A549 (cell line): ENCODE measurements at regions not wholly inside any gene's neighbourhood (a gene's known extent, or its start where the extent isn't known, plus 50 kb on each side); places are given as distances from the start of the nearest gene placed in this dataset.

Experiments
- ATAC-seq, 2 experiments: fragments of 200-7000 bp in 1 of 2; fragments of >200 bp in 1 of 2; cut with Nextera tagmentation in 1 of 2; cut with Tn5 transposase in 1 of 2; 3 replicates each; pipeline versions ENCODE4 v1.8.0 to v1.9.1; 2018 to 2020; ENCODE audit warnings: mild to moderate bottlenecking in 1 of 2, moderate library complexity in 1 of 2
- CTCF ChIA-PET: fragments of 300-600 bp; sonication (Branson Sonifier 250); formaldehyde crosslinking; extraction: SDS; loops from one replicate; lab custom pipeline; 2021; ENCODE audit warnings: antibody characterized with exemption, inconsistent platforms; lab: Yijun Ruan, JAX
- POLR2A ChIA-PET: fragments of 350-600 bp; formaldehyde crosslinking; extraction: SDS; loops from one replicate; lab custom pipeline; 2021; ENCODE audit warnings: antibody characterized with exemption, inconsistent platforms; lab: Yijun Ruan, JAX
- DNase-seq, 2 experiments: peaks; one replicate each; pipeline versions ENCODE4 v3.0.0 to v3.0.0-alpha.2; 2011 to 2016; ENCODE audit warnings: low read depth in 1 of 2, low spot score in 1 of 2
- FAIRE-seq: peaks from 2 replicates; lab custom pipeline; 2011; peaks lifted over from hg19 to GRCh38; lab: Jason Lieb, UNC
- H3K27ac ChIP-seq, 2 experiments: fragments of >200 bp; sonication (Bioruptor Twin); formaldehyde crosslinking; 3 replicates each; pipeline ENCODE4 v1.5.1; 2016 to 2017
- H3K4me1 ChIP-seq: fragments of >200 bp; sonication (Bioruptor Twin); formaldehyde crosslinking; 3 replicates; pipeline ENCODE4 v1.6.1; 2016
- H3K4me2 ChIP-seq: fragments of >200 bp; sonication (Bioruptor Twin); formaldehyde crosslinking; 3 replicates; pipeline ENCODE4 v1.6.1; 2016
- H3K4me3 ChIP-seq: fragments of >200 bp; sonication (Bioruptor Twin); formaldehyde crosslinking; 3 replicates; pipeline ENCODE4 v1.5.1; 2016
- H3K9me3 ChIP-seq: fragments of >200 bp; sonication (Bioruptor Twin); formaldehyde crosslinking; 3 replicates; pipeline ENCODE4 v1.6.1; 2016
- BHLHE40 ChIP-seq: IDR thresholded peaks from 2 replicates; pipeline ENCODE4 v1.6.1; 2012; ENCODE audit warnings: low read depth, low read length, inconsistent platforms
- CBX8 ChIP-seq: fragments of 200-600 bp; sonication (generic); IDR thresholded peaks from 2 replicates; pipeline ENCODE4 v1.6.1; 2016
- CEBPB ChIP-seq, 2 experiments: fragments of >200 bp in 1 of 2; sonication (Bioruptor Twin) in 1 of 2; formaldehyde crosslinking in 1 of 2; IDR thresholded peaks; 2 replicates each; pipeline ENCODE4 v1.6.1; 2012 to 2016
- EP300 ChIP-seq, 2 experiments: fragments of >200 bp; sonication (Bioruptor Twin); formaldehyde crosslinking; IDR thresholded peaks; 2 replicates in 1 of 2; 3 replicates in 1 of 2; pipeline ENCODE4 v1.6.1; 2016 to 2017
- FOSL2 ChIP-seq, 2 experiments: fragments of 450-650 bp in 1 of 2; fragments of >200 bp in 1 of 2; sonication (Bioruptor Twin) in 1 of 2; formaldehyde crosslinking; IDR thresholded peaks; 2 replicates each; pipeline versions ENCODE4 v1.5.0 to v1.6.1; 2016 to 2020; ENCODE audit warnings: mild to moderate bottlenecking in 1 of 2, moderate library complexity in 1 of 2
- FOXS1 ChIP-seq: fragments of 250-450 bp; sonication (Bioruptor Pico); IDR thresholded peaks from 2 replicates; pipeline ENCODE4 v1.5.0; 2020; ENCODE audit warnings: mild to moderate bottlenecking, moderate library complexity
- GATA3 ChIP-seq: IDR thresholded peaks from 2 replicates; pipeline ENCODE4 v1.6.1; 2012; ENCODE audit warnings: borderline replicate concordance
- HEYL ChIP-seq: fragments of 250-450 bp; sonication (Bioruptor Pico); IDR thresholded peaks from 2 replicates; pipeline ENCODE4 v1.8.0; 2021; ENCODE audit warnings: mild to moderate bottlenecking, moderate library complexity
- HOXA7 ChIP-seq: fragments of 250-450 bp; sonication (Bioruptor Pico); IDR thresholded peaks from 2 replicates; pipeline ENCODE4 v1.5.0; 2020; ENCODE audit warnings: mild to moderate bottlenecking, moderate library complexity
- JUNB ChIP-seq: fragments of >200 bp; sonication (Bioruptor Twin); formaldehyde crosslinking; IDR thresholded peaks from 2 replicates; pipeline ENCODE4 v1.6.1; 2016
- NFE2L2 ChIP-seq: fragments of 150-350 bp; conservative IDR thresholded peaks from 2 replicates; pipeline ENCODE4 v1.6.1; 2014; ENCODE audit warnings: low read length
- NPAS2 ChIP-seq: fragments of 250-450 bp; sonication (Bioruptor Pico); IDR thresholded peaks from 2 replicates; pipeline ENCODE4 v1.8.0; 2022; ENCODE audit warnings: mild to moderate bottlenecking, moderate library complexity, borderline replicate concordance
- PHF8 ChIP-seq: fragments of 200-600 bp; sonication (generic); IDR thresholded peaks from 2 replicates; pipeline ENCODE4 v1.6.1; 2016; ENCODE audit warnings: low read depth, mild to moderate bottlenecking, antibody characterized with exemption, moderate library complexity, borderline replicate concordance
- RCOR1 ChIP-seq: fragments of 150-350 bp; IDR thresholded peaks from 2 replicates; pipeline ENCODE4 v1.6.1; 2014; ENCODE audit warnings: antibody characterized with exemption, low read length, low read depth
- SREBF2 ChIP-seq: fragments of 450-650 bp; IDR thresholded peaks from 2 replicates; pipeline ENCODE4 v1.6.1; 2014; ENCODE audit warnings: mild to moderate bottlenecking, moderate library complexity
- ZC3H11A ChIP-seq: fragments of 450-650 bp; IDR thresholded peaks from 2 replicates; pipeline ENCODE4 v1.6.1; 2014; ENCODE audit warnings: antibody characterized with exemption, mild to moderate bottlenecking
- ZFP36 ChIP-seq: fragments of 450-650 bp; IDR thresholded peaks from 2 replicates; pipeline ENCODE4 v1.6.1; 2014; ENCODE audit warnings: borderline replicate concordance; ENCODE audit not compliant: partially characterized antibody
- ZSCAN20 ChIP-seq: fragments of 250-450 bp; sonication (Bioruptor Pico); IDR thresholded peaks from 2 replicates; pipeline ENCODE4 v1.8.0; 2022; ENCODE audit warnings: mild to moderate bottlenecking, moderate library complexity
- WGBS: methylation state at CpG from one replicate; pipeline ENCODE4 v1.1.6; 2017; ENCODE audit errors: missing lambda C conversion rate; 5-methylcytosine and 5-hydroxymethylcytosine counted together
- TF ChIP-seq, protein P1 (sequence below): fragments of 200-600 bp; sonication (generic); IDR thresholded peaks from 2 replicates; pipeline ENCODE4 v1.6.1; 2016; ENCODE audit warnings: antibody characterized with exemption, mild to moderate bottlenecking, moderate library complexity
- TF ChIP-seq, protein P2 (sequence below): fragments of >200 bp; sonication (Bioruptor Twin); formaldehyde crosslinking; IDR thresholded peaks from 3 replicates; pipeline ENCODE4 v1.5.1; 2016

DNA sequence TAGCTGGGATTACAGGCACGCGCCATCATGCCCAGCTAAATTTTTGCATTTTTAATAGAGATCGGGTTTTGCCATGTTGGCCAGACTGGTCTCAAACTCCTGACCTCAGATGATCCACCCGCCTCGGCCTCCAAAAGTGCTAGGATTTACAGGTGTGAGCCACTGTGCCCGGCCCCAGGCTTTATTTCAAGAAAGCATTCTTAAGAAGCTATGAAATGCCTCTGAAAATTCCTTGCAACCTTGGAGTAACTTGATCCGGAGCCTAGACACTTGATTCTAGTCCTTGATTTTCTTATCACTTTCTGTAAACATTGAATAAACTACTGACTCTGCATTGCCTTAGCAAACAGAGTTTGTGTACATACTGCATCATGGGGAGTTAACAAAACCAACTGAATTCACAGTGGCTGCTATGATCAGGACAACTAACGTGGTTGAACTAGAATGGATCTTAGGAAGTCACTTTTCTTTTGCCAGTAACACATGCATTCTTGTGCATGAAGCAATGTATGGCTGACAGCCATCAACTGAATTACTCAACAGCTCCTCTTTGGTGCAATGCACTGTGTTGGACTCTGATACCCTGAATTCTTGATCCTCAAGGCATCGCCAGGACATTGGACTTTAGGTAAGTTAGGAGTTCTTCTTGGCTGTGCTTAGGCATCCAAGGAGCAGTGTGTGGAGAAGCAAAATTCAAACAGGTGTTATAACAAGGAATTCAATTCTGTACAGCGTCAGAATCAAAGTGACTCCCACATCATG is 102.8 kb upstream of the TMEM170B start (continued):
- TF ChIP-seq ZC3H11A = no peak

DNA sequence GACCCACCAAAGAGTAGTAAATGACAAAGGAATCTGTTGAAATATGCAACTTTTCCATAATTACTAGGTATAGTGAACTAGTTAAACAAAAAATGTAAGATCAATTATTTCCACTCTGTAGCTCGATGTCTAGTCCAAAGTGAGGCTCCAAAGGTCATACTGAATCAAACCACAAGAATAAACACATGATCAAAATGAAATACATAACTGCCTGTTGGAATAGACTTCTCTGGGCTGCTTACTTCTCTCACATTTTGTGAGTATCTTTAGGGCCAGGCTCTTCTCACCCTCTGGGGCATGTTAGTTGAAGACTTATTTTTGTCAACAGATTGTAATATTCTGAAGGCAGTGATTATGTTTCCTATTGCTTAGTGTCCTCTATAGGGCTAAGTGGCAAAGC is 103.7 kb upstream of the TMEM170B start:
- DNase-seq (no peak), FAIRE-seq (no peak), ATAC-seq (peak in 1 of 2 experiments; percentile 7; a peak in 3 of 6 replicates)
- peak overlapping the region; percentile 89 to 92 for H3K27ac ChIP-seq
- no peak overlapping the region for H3K4me3 ChIP-seq
- CTCF ChIA-PET = interaction anchor here (1.0 to 6.0 kb wide), 3 partner anchors 9 to 62 kb away, joined by 3 to 33 read pairs (median 6); no protein-coding TSS in a partner anchor
- H3K4me1 ChIP-seq = peaks cover 67% of the 10 kb centered on the region
- WGBS = 0% methylated on average over 1 of the region's 1 CpG
- POLR2A ChIA-PET = interaction anchor here (1.0 to 3.6 kb wide), 2 partner anchors 118 to 202 kb away, joined by 3 to 25 read pairs; partner anchors contain the start of gene NEDD9
- no peak for TF ChIP-seq RCOR1
- TF ChIP-seq CBX8 = no peak
- TF ChIP-seq PHF8 = no peak
- TF ChIP-seq NPAS2 (CRISPR knock-in tag) = no peak
- TF ChIP-seq HOXA7 (CRISPR knock-in tag) = no peak
- TF ChIP-seq, protein P1, sequence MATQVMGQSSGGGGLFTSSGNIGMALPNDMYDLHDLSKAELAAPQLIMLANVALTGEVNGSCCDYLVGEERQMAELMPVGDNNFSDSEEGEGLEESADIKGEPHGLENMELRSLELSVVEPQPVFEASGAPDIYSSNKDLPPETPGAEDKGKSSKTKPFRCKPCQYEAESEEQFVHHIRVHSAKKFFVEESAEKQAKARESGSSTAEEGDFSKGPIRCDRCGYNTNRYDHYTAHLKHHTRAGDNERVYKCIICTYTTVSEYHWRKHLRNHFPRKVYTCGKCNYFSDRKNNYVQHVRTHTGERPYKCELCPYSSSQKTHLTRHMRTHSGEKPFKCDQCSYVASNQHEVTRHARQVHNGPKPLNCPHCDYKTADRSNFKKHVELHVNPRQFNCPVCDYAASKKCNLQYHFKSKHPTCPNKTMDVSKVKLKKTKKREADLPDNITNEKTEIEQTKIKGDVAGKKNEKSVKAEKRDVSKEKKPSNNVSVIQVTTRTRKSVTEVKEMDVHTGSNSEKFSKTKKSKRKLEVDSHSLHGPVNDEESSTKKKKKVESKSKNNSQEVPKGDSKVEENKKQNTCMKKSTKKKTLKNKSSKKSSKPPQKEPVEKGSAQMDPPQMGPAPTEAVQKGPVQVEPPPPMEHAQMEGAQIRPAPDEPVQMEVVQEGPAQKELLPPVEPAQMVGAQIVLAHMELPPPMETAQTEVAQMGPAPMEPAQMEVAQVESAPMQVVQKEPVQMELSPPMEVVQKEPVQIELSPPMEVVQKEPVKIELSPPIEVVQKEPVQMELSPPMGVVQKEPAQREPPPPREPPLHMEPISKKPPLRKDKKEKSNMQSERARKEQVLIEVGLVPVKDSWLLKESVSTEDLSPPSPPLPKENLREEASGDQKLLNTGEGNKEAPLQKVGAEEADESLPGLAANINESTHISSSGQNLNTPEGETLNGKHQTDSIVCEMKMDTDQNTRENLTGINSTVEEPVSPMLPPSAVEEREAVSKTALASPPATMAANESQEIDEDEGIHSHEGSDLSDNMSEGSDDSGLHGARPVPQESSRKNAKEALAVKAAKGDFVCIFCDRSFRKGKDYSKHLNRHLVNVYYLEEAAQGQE = no peak
- H3K9me3 ChIP-seq = peaks cover 5% of the 10 kb centered on the region
- H3K4me2 ChIP-seq = peak overlapping the region; percentile 72

DNA sequence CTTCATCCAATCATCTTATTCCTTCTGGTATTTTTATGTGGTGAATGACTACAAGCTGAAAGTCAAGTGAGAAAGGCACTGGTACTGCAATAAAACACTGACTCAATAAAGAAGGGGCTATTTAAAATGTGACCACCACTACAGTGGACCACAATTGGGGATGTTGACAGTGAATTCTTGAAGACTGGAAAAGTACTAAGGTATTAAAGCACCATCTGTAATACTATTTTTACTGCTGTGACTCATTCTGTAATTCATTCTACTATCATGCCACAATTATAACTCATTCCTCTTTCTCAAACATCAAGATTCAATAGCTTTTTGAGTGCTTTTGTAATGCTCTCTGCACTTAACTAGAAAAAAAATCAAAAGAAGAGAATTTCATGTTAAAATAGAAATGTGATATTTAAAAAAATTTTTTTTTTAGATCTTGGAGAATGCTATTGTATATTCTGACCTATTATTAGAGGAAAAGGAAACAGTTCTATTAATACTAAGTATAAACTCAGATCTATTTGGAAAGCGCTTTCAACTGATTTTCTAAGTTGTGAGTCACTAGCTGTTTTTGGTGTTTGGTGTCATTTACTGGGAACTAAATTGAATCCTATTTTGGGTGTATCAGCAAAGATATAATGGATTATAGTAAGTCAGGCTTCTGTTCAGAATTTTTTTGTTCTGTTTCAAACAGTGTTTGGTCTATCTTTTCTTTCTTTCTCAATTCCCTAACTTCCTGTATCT is 104.7 kb upstream of the TMEM170B start:
- CTCF ChIA-PET = interaction anchor here (1.3 to 6.0 kb wide), 4 partner anchors 13 to 218 kb away, joined by 3 to 33 read pairs (median 3); no protein-coding TSS in a partner anchor
- WGBS = 34% methylated on average over 1 of the region's 1 CpG
- H3K4me1 ChIP-seq = peaks cover 73% of the 10 kb centered on the region
- FAIRE-seq (no peak), DNase-seq (peak in 1 of 2 experiments; percentile 15)
- peaks cover 5% of the 10 kb centered on the region for H3K9me3 ChIP-seq
- POLR2A ChIA-PET = interaction anchor here (0.6 to 3.6 kb wide), 4 partner anchors 117 to 226 kb away, joined by 3 to 25 read pairs (median 4); partner anchors contain the start of gene NEDD9
- H3K4me2 ChIP-seq = peak overlapping the region; percentile 72
- TF ChIP-seq GATA3 (peak; percentile 35; the same call in 1 of the 2 replicates), RCOR1 (no peak), FOSL2 (IDR thresholded peaks at IDR 0.05) (peak; percentile 76), FOSL2 (CRISPR knock-in tag; IDR thresholded peaks at IDR 0.05) (peak; percentile 85), SREBF2 (no peak), JUNB (peak; percentile 88), CEBPB (IDR thresholded peaks at IDR 0.05) (peak in 1 of 2 experiments; percentile 24; a peak in 2 of 4 replicates), EP300 (IDR thresholded peaks at IDR 0.05) (0 out of 5 replicates have a peak, but pooled peaks of 1 of the 2 experiments have one; percentile 23)
- TF ChIP-seq, all 56 proteins: peak for 5
- H3K4me3 ChIP-seq = no peak overlapping the region
- H3K27ac ChIP-seq = peak overlapping the region; percentile 89 to 92
- no peak; a peak in 1 of 6 replicates for ATAC-seq

- peak overlapping the region; percentile 72 for H3K4me2 ChIP-seq
Measured at GRCh38 chr6:11432091-11432490, 105.5 kb upstream of the TMEM170B start.

More at GRCh38 chr6:11432091-11432490, 105.5 kb upstream of the TMEM170B start:
- WGBS = 71% methylated on average over 6 of the region's 6 CpGs
- CTCF ChIA-PET = interaction anchor here (1.3 to 6.0 kb wide), 3 partner anchors 13 to 217 kb away, joined by 3 to 33 read pairs (median 3); no protein-coding TSS in a partner anchor
- Histone ChIP-seq H3K9me3 (peaks cover 5% of the 10 kb centered on the region), H3K4me3 (no peak overlapping the region), H3K4me1 (peaks cover 78% of the 10 kb centered on the region), H3K27ac (peak overlapping the region; percentile 86 to 92)
- TF ChIP-seq BHLHE40 (no peak), ZFP36 (no peak), ZSCAN20 (no peak), HEYL (no peak), NFE2L2 (no peak), FOXS1 (no peak)
- TF ChIP-seq, protein P2, sequence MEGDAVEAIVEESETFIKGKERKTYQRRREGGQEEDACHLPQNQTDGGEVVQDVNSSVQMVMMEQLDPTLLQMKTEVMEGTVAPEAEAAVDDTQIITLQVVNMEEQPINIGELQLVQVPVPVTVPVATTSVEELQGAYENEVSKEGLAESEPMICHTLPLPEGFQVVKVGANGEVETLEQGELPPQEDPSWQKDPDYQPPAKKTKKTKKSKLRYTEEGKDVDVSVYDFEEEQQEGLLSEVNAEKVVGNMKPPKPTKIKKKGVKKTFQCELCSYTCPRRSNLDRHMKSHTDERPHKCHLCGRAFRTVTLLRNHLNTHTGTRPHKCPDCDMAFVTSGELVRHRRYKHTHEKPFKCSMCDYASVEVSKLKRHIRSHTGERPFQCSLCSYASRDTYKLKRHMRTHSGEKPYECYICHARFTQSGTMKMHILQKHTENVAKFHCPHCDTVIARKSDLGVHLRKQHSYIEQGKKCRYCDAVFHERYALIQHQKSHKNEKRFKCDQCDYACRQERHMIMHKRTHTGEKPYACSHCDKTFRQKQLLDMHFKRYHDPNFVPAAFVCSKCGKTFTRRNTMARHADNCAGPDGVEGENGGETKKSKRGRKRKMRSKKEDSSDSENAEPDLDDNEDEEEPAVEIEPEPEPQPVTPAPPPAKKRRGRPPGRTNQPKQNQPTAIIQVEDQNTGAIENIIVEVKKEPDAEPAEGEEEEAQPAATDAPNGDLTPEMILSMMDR = no peak
- no peak for DNase-seq
- POLR2A ChIA-PET = interaction anchor here (1.3 to 3.6 kb wide), 2 partner anchors 201 to 225 kb away, joined by 4 to 25 read pairs; partner anchors contain the start of gene NEDD9
- FAIRE-seq = no peak
- no peak for ATAC-seq
